Osteoblast (primary cell): ENCODE measurements at regions not wholly inside any gene's neighbourhood (a gene's known extent, or its start where the extent isn't known, plus 50 kb on each side); places are given as distances from the start of the nearest gene placed in this dataset.

Experiments used
- DNase-seq: peaks from one replicate; pipeline ENCODE4 v3.0.0; 2011; ENCODE audit warnings: low spot score, mixed read lengths; ENCODE audit not compliant: insufficient read length; ENCODE audit errors: missing footprints
- H2AFZ ChIP-seq: 2 replicates; pipeline ENCODE4 v1.6.0; 2011; ENCODE audit warnings: mild to moderate bottlenecking, low read length
- H3K27ac ChIP-seq: 2 replicates; pipeline ENCODE4 v1.5.1; 2011; ENCODE audit warnings: mild to moderate bottlenecking, low read depth, low read length, moderate library complexity
- H3K27me3 ChIP-seq: 2 replicates; pipeline ENCODE4 v1.6.0; 2012; ENCODE audit warnings: mild to moderate bottlenecking, control low read depth, inconsistent platforms, low read length, moderate library complexity; ENCODE audit not compliant: insufficient read depth
- H3K36me3 ChIP-seq: 2 replicates; pipeline ENCODE4 v1.5.1; 2011; ENCODE audit warnings: mild to moderate bottlenecking, low read length, control low read depth, moderate library complexity; ENCODE audit not compliant: insufficient read depth
- H3K4me1 ChIP-seq: 2 replicates; pipeline ENCODE4 v1.5.1; 2011; ENCODE audit warnings: mild to moderate bottlenecking, low read length, control low read depth, moderate library complexity; ENCODE audit not compliant: insufficient read depth
- H3K4me2 ChIP-seq: 2 replicates; pipeline ENCODE4 v1.6.0; 2011; ENCODE audit warnings: mild to moderate bottlenecking, low read length; ENCODE audit not compliant: insufficient read depth
- H3K4me3 ChIP-seq: fragments of 200-600 bp; sonication (generic); 3 replicates; pipeline ENCODE4 v1.5.1; 2012; ENCODE audit warnings: mild to moderate bottlenecking, low read length, inconsistent platforms; ENCODE audit not compliant: insufficient read depth
- H3K79me2 ChIP-seq: 2 replicates; pipeline ENCODE4 v1.6.0; 2012; ENCODE audit warnings: mild to moderate bottlenecking, low read length, control low read depth, inconsistent platforms; ENCODE audit not compliant: insufficient read depth
- H3K9me3 ChIP-seq: 2 replicates; pipeline ENCODE4 v1.5.1; 2011; ENCODE audit warnings: low read depth, low read length, control low read depth
- H4K20me1 ChIP-seq: 2 replicates; pipeline ENCODE4 v1.6.0; 2012; ENCODE audit warnings: mild to moderate bottlenecking, low read length, control low read depth; ENCODE audit not compliant: insufficient read depth
- CTCF ChIP-seq: IDR thresholded peaks from 2 replicates; pipeline ENCODE4 v1.5.1; 2011; ENCODE audit warnings: mild to moderate bottlenecking, low read depth, low read length, moderate library complexity; ENCODE audit errors: extremely low read depth

GRCh38 chr7:54701982-54702381, 57.0 kb downstream of the SEC61G start:
- no peaks in the 10 kb centered on the region for H3K27me3 ChIP-seq
- H4K20me1 ChIP-seq = no peaks in the 10 kb centered on the region
- no peaks in the 10 kb centered on the region for H3K79me2 ChIP-seq
- DNase-seq = no peak
- H3K4me1 ChIP-seq = no peaks in the 10 kb centered on the region
- no peak overlapping the region for H2AFZ ChIP-seq
- no peak overlapping the region for H3K27ac ChIP-seq
- H3K4me2 ChIP-seq = no peak overlapping the region
- no peaks in the 10 kb centered on the region for H3K36me3 ChIP-seq
- H3K4me3 ChIP-seq = no peak overlapping the region
- no peaks in the 10 kb centered on the region for H3K9me3 ChIP-seq
- TF ChIP-seq CTCF = no peak

GRCh38 chr7:54699715-54700114, 59.3 kb downstream of the SEC61G start:
- H3K9me3 ChIP-seq = no peaks in the 10 kb centered on the region
- no peaks in the 10 kb centered on the region for H3K36me3 ChIP-seq
- H4K20me1 ChIP-seq = no peaks in the 10 kb centered on the region
- H3K27ac ChIP-seq = no peak overlapping the region
- H3K4me1 ChIP-seq = no peaks in the 10 kb centered on the region
- no peaks in the 10 kb centered on the region for H3K79me2 ChIP-seq
- no peak overlapping the region for H3K4me3 ChIP-seq
- H3K27me3 ChIP-seq = no peaks in the 10 kb centered on the region
- H2AFZ ChIP-seq = no peak overlapping the region
- DNase-seq = no peak
- TF ChIP-seq CTCF = no peak
- H3K4me2 ChIP-seq = no peak overlapping the region

GRCh38 chr7:54697659-54698186, 61.3 kb downstream of the SEC61G start:
- no peak for TF ChIP-seq CTCF
- H3K4me2 ChIP-seq = no peak overlapping the region
- no peaks in the 10 kb centered on the region for H3K27me3 ChIP-seq
- H3K36me3 ChIP-seq = no peaks in the 10 kb centered on the region
- DNase-seq = no peak
- no peak overlapping the region for H3K27ac ChIP-seq
- no peaks in the 10 kb centered on the region for H3K79me2 ChIP-seq
- H3K4me3 ChIP-seq = no peak overlapping the region
- H3K9me3 ChIP-seq = no peaks in the 10 kb centered on the region
- no peaks in the 10 kb centered on the region for H4K20me1 ChIP-seq
- H2AFZ ChIP-seq = no peak overlapping the region
- H3K4me1 ChIP-seq = no peaks in the 10 kb centered on the region

GRCh38 chr7:54690892-54691291, 68.1 kb downstream of the SEC61G start:
- H3K36me3 ChIP-seq = no peaks in the 10 kb centered on the region
- no peak for TF ChIP-seq CTCF
- H3K79me2 ChIP-seq = no peaks in the 10 kb centered on the region
- H3K9me3 ChIP-seq = no peaks in the 10 kb centered on the region
- H2AFZ ChIP-seq = no peak overlapping the region
- H3K27me3 ChIP-seq = no peaks in the 10 kb centered on the region
- H3K4me1 ChIP-seq = no peaks in the 10 kb centered on the region
- DNase-seq = no peak
- H3K4me2 ChIP-seq = no peak overlapping the region
- no peak overlapping the region for H3K4me3 ChIP-seq
- no peaks in the 10 kb centered on the region for H4K20me1 ChIP-seq
- H3K27ac ChIP-seq = no peak overlapping the region
